HepG2 (cell line): ENCODE measurements at regions not wholly inside any gene's neighbourhood (a gene's known extent, or its start where the extent isn't known, plus 50 kb on each side); places are given as distances from the start of the nearest gene placed in this dataset.

ENCODE experiments used
- EEA1 ChIP-seq: sonication (generic); formaldehyde crosslinking; IDR thresholded peaks from 2 replicates; pipeline ENCODE4 v1.5.1; 2020; ENCODE audit warnings: mild to moderate bottlenecking, missing genetic modification reagents, borderline replicate concordance
- EHMT2 ChIP-seq: fragments of 200-600 bp; sonication (generic); IDR thresholded peaks from 2 replicates; pipeline ENCODE4 v1.7.0; 2017; ENCODE audit warnings: antibody characterized with exemption, low read depth, low read length, borderline replicate concordance
- ERF ChIP-seq: IDR thresholded peaks from 2 replicates; pipeline ENCODE4 v1.6.1; 2018; ENCODE audit warnings: missing biosample characterization, missing genetic modification reagents
- FOXK1 ChIP-seq: sonication (generic); formaldehyde crosslinking; IDR thresholded peaks from 2 replicates; pipeline ENCODE4 v1.4.0; 2020; ENCODE audit warnings: low read depth, missing genetic modification reagents, borderline replicate concordance
- GABPA ChIP-seq, 2 experiments: IDR thresholded peaks; 2 replicates each; pipeline ENCODE4 v1.6.1; 2011 to 2016; ENCODE audit warnings: low read depth in 2 of 2, low read length in 1 of 2, missing biosample characterization in 1 of 2, missing genetic modification characterization in 1 of 2
- HNF1B ChIP-seq: sonication (generic); formaldehyde crosslinking; IDR thresholded peaks from 2 replicates; pipeline ENCODE4 v1.5.1; 2020; ENCODE audit warnings: mild to moderate bottlenecking, moderate library complexity, missing genetic modification reagents
- RBAK ChIP-seq: sonication (generic); formaldehyde crosslinking; IDR thresholded peaks from 2 replicates; pipeline ENCODE4 v1.5.1; 2020; ENCODE audit warnings: mild to moderate bottlenecking, missing genetic modification reagents
- RXRB ChIP-seq: IDR thresholded peaks from 2 replicates; pipeline ENCODE4 v1.6.1; 2016; ENCODE audit warnings: borderline replicate concordance, missing genetic modification reagents, missing compliant biosample characterization
- TARDBP ChIP-seq: sonication (generic); formaldehyde crosslinking; IDR thresholded peaks from 2 replicates; pipeline ENCODE4 v1.8.0; 2022; ENCODE audit warnings: mild to moderate bottlenecking, missing genetic modification reagents
- TCF12 ChIP-seq, 2 experiments: fragments of 450-650 bp in 1 of 2; sonication (generic) in 1 of 2; formaldehyde crosslinking in 1 of 2; IDR thresholded peaks; 2 replicates each; pipeline versions ENCODE4 v1.6.1 to v1.8.0; 2017 to 2022; ENCODE audit warnings: antibody characterized with exemption in 1 of 2, mild to moderate bottlenecking in 1 of 2, missing genetic modification reagents in 1 of 2, moderate library complexity in 1 of 2
- TRIM22 ChIP-seq: fragments of 450-650 bp; IDR thresholded peaks from 2 replicates; pipeline ENCODE4 v1.6.1; 2017
- ZBTB10 ChIP-seq: sonication (generic); formaldehyde crosslinking; IDR thresholded peaks from 2 replicates; pipeline ENCODE4 v1.4.0; 2020; ENCODE audit warnings: missing genetic modification reagents, borderline replicate concordance
- ZBTB25 ChIP-seq: IDR thresholded peaks from 2 replicates; pipeline ENCODE4 v1.6.1; 2018; ENCODE audit warnings: missing genetic modification reagents
- ZBTB44 ChIP-seq: sonication (generic); formaldehyde crosslinking; IDR thresholded peaks from 2 replicates; pipeline ENCODE4 v1.4.0; 2020; ENCODE audit warnings: missing genetic modification reagents
- ZNF124 ChIP-seq: sonication (generic); formaldehyde crosslinking; IDR thresholded peaks from 2 replicates; pipeline ENCODE4 v1.4.0; 2020; ENCODE audit warnings: missing genetic modification reagents
- ZNF580 ChIP-seq: IDR thresholded peaks from 2 replicates; pipeline ENCODE4 v1.6.1; 2016; ENCODE audit warnings: low read depth, borderline replicate concordance
- ZNF781 ChIP-seq: sonication (generic); formaldehyde crosslinking; IDR thresholded peaks from 2 replicates; pipeline ENCODE4 v1.5.1; 2020; ENCODE audit warnings: borderline replicate concordance, mild to moderate bottlenecking, missing genetic modification reagents; ENCODE audit errors: not compliant biosample characterization

GRCh38 chr17:71681427-71682173, 439.2 kb upstream of the SOX9 start (continued):
- TF ChIP-seq ZBTB25 (CRISPR knock-in tag) (peak; percentile 76; the same call in 1 of the 2 replicates), HNF1B (CRISPR knock-in tag) (peak; percentile 90), TARDBP (peak; percentile 85), ZNF580 (CRISPR knock-in tag) (0 out of 2 replicates have a peak, but pooled peaks have one; percentile 54), GABPA (IDR thresholded peaks at IDR 0.05; ENCODE audit: low read depth, low read length) (no peak), GABPA (CRISPR knock-in tag; IDR thresholded peaks at IDR 0.05; ENCODE audit: low read depth) (no peak), ZNF124 (peak; percentile 86), EEA1 (CRISPR knock-in tag) (no peak), ZNF781 (CRISPR knock-in tag) (peak; percentile 82), EHMT2 (peak; percentile 98; the same call in 1 of the 2 replicates), TCF12 (IDR thresholded peaks at IDR 0.05) (no peak), TCF12 (CRISPR knock-in tag; IDR thresholded peaks at IDR 0.05) (peak; percentile 35; the same call in 1 of the 2 replicates), ERF (CRISPR knock-in tag) (peak; percentile 83), FOXK1 (CRISPR knock-in tag) (peak; percentile 74), TRIM22 (no peak), RBAK (CRISPR knock-in tag) (0 out of 2 replicates have a peak, but pooled peaks have one; percentile 74), ZBTB44 (CRISPR knock-in tag) (0 out of 2 replicates have a peak, but pooled peaks have one; percentile 15), RXRB (CRISPR knock-in tag) (peak; percentile 94), ZBTB10 (no peak)
